ENCODE measurements at regions not wholly inside any gene's neighbourhood (a gene's known extent, or its start where the extent isn't known, plus 50 kb on each side); places are given as distances from the start of the nearest gene placed in this dataset.
A peak's percentile ranks its signal among the peaks of the same experiment; 100 is the strongest.
"Not testable (repeated sequence)": the region's sequence is repeated elsewhere in the genome, so short reads cannot be mapped to it uniquely, and the experiment has no call there.

DNA sequence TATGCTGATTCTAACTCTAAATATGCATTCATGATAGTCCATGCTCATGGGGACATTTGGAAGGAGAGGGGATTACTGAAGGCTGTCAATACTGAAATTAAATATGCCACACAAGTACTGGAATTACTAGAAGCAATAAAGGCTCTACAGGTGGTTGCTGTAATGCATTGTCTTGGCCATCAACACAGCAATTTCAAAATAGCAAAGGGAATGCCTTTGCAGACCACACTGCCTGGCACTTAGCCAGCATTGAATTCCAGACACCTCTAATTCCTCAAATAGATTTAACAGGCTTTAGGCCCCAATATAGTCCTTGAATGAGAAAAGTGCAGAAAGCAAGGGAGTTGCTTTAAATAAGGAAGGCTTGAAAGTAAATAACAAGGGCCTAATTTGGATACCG, 115.8 kb upstream of the PLCL2 start:
- peak; percentile 84 to 87 for DNase-seq (ENCODE audit: low read depth in 1 of 2, low spot score in 1 of 2)
- Histone ChIP-seq H3K27me3 (no peaks in the 10 kb centered on the region), H3K9me3 (ENCODE audit: low read depth) (no peaks in the 10 kb centered on the region), H3K4me3 (no peak overlapping the region), H3K36me3 (no peaks in the 10 kb centered on the region), H3K27ac (peak overlapping the region; percentile 96), H3K4me1 (ENCODE audit: low read depth) (peaks cover 73% of the 10 kb centered on the region)
- TF ChIP-seq, protein P1, sequence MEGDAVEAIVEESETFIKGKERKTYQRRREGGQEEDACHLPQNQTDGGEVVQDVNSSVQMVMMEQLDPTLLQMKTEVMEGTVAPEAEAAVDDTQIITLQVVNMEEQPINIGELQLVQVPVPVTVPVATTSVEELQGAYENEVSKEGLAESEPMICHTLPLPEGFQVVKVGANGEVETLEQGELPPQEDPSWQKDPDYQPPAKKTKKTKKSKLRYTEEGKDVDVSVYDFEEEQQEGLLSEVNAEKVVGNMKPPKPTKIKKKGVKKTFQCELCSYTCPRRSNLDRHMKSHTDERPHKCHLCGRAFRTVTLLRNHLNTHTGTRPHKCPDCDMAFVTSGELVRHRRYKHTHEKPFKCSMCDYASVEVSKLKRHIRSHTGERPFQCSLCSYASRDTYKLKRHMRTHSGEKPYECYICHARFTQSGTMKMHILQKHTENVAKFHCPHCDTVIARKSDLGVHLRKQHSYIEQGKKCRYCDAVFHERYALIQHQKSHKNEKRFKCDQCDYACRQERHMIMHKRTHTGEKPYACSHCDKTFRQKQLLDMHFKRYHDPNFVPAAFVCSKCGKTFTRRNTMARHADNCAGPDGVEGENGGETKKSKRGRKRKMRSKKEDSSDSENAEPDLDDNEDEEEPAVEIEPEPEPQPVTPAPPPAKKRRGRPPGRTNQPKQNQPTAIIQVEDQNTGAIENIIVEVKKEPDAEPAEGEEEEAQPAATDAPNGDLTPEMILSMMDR (IDR thresholded peaks at IDR 0.05; ENCODE audit: low read depth, low read length), result no peak

DNA sequence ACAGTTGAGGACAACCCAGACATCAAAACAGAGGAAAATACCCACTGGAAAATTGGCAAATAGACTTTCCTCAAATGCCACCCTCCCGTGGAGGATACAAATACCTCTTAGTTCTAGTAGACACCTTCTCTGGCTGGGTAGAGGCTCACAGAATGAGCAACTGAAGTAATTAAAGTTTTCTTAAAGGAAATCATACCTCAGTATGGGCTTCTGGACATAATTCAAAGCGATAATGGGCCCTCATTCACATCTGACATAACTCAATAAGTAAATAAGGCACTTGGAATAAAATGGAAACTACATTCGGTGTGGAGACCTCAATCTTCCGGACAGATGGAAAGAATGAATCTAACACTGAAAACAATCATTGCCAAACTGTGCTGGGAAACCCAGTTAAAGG, 115.2 kb upstream of the PLCL2 start:
- TF ChIP-seq, protein P1 (IDR thresholded peaks at IDR 0.05; ENCODE audit: low read depth, low read length), result no peak
- Histone ChIP-seq H3K4me3 (no peak overlapping the region), H3K4me1 (ENCODE audit: low read depth) (peaks cover 71% of the 10 kb centered on the region), H3K36me3 (no peaks in the 10 kb centered on the region), H3K27ac (peak overlapping the region; percentile 96), H3K27me3 (no peaks in the 10 kb centered on the region), H3K9me3 (ENCODE audit: low read depth) (no peaks in the 10 kb centered on the region)
- no peak for DNase-seq (ENCODE audit: low read depth in 1 of 2, low spot score in 1 of 2)

DNA sequence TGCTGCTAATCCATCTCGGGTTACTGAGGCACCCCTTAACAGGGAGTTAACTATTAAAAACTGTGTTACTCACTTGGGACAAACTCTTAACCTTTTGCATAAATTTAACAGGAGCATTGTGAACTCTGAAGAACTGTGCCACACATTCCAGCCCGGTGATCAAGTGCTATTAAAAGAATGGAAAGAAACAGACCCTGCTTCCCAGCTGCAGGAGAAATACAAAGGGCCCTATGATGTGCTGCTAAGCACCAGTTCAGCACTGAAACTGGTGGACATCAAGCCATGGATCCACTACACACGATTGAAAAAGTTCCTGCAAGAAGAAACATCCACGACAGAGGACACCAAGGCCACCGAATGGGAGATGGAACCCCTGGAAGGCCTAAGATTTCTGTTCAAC, 114.7 kb upstream of the PLCL2 start:
- no peaks in the 10 kb centered on the region for H3K9me3 ChIP-seq (ENCODE audit: low read depth)
- no peaks in the 10 kb centered on the region for H3K27me3 ChIP-seq
- peak overlapping the region; percentile 96 for H3K27ac ChIP-seq
- H3K4me3 ChIP-seq, result no peak overlapping the region
- H3K4me1 ChIP-seq (ENCODE audit: low read depth), result peaks cover 68% of the 10 kb centered on the region
- TF ChIP-seq, protein P1 (IDR thresholded peaks at IDR 0.05; ENCODE audit: low read depth, low read length), result no peak
- no peaks in the 10 kb centered on the region for H3K36me3 ChIP-seq
- DNase-seq (ENCODE audit: low read depth in 1 of 2, low spot score in 1 of 2), result peak; percentile 7 to 68

DNA sequence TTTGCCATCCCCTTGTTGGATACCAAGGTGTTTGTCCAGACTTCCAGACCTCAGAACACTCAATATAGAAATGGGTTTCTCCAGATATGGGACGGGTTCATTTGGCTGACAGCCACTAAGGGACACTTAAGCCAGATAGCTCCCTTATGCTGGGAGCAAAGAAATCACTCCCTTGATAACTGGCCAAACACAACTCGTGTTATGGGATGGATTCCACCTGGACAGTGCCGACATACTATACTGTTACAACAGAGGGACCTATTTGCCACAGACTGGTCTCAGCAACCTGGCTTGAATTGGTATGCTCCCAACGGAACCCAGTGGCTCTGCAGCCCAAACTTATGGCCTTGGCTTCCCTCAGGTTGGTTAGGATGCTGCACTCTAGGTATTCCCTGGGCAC, 114.0 kb upstream of the PLCL2 start:
- H3K4me3 ChIP-seq, result no peak overlapping the region
- peaks cover 72% of the 10 kb centered on the region for H3K4me1 ChIP-seq (ENCODE audit: low read depth)
- H3K9me3 ChIP-seq (ENCODE audit: low read depth), result no peaks in the 10 kb centered on the region
- peak in 1 of 2 donors; percentile 49 for DNase-seq (ENCODE audit: low read depth in 1 of 2, low spot score in 1 of 2)
- peak overlapping the region; percentile 96 for H3K27ac ChIP-seq
- TF ChIP-seq, protein P1 (IDR thresholded peaks at IDR 0.05; ENCODE audit: low read depth, low read length), result no peak
- H3K36me3 ChIP-seq, result no peaks in the 10 kb centered on the region
- no peaks in the 10 kb centered on the region for H3K27me3 ChIP-seq

DNA sequence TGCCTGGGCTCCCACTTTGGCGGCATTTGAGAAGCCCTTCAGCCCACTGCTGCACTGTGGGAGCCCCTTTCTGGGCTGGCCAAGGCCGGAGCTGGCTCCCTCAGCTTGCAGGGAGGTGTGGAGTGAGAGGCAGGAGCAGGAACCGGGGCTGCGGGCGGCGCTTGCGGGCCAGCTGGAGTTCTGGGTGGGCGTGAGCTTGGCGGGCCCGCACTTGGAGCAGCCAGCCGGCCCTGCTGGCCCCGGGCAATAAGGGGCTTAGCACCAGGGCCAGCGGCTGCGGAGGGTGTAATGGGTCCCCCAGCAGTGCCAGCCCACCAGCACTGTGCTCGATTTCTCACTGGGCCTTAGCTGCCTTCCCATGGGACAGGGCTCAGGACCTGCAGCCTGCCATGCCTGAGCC, 111.2 kb upstream of the PLCL2 start:
- H3K27ac ChIP-seq, result peak overlapping the region; percentile 96
- H3K27me3 ChIP-seq; H3K9me3 ChIP-seq (ENCODE audit: low read depth); H3K36me3 ChIP-seq; DNase-seq (ENCODE audit: low read depth in 1 of 2, low spot score in 1 of 2); H3K4me3 ChIP-seq: not testable (repeated sequence)
- peaks cover 54% of the 10 kb centered on the region for H3K4me1 ChIP-seq (ENCODE audit: low read depth)

DNA sequence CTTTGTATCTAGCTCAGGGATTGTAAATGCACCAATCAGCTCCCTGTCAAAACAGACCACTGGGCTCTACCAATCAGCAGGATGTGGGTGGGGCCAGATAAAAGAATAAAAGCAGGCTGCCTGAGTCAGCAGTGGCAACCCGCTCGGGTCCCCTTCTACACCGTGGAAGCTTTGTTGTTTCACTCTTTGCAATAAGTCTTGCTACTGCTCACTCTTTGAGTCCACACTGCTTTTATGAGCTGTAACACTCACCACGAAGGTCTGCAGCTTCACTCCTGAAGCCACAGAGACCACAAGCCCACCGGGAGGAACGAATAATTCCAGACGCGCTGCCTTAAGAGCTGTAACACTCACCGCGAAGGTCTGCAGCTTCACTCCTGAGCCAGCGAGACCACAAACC, 110.2 kb upstream of the PLCL2 start:
- not testable (repeated sequence) for H3K9me3 ChIP-seq (ENCODE audit: low read depth); DNase-seq (ENCODE audit: low read depth in 1 of 2, low spot score in 1 of 2); H3K27me3 ChIP-seq; H3K36me3 ChIP-seq; H3K27ac ChIP-seq; H3K4me3 ChIP-seq
- H3K4me1 ChIP-seq (ENCODE audit: low read depth), result peaks cover 44% of the 10 kb centered on the region

DNA sequence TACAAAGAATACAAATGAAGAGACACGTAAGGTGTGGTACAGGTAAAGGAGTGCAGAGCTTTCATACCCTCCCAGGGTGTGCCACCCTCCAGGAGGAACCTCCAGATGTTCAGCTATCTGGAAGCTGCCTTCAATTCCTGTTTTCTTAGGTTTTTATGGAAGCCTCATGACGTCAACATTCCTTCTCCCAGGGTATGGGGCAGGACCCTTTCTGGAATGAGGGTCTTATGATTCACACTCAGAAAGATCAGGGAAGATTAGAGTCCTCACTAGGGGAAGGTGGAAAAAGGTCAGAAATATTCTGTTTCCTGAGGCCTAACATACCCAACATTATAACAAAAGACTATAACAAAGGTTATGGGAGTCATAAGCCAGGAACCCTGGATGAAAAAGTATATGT, 99.8 kb upstream of the PLCL2 start:
- no peaks in the 10 kb centered on the region for H3K36me3 ChIP-seq
- DNase-seq (ENCODE audit: low read depth in 1 of 2, low spot score in 1 of 2), result no peak
- H3K27me3 ChIP-seq, result no peaks in the 10 kb centered on the region
- TF ChIP-seq, protein P1 (IDR thresholded peaks at IDR 0.05; ENCODE audit: low read depth, low read length), result no peak
- no peak overlapping the region for H3K27ac ChIP-seq
- H3K9me3 ChIP-seq (ENCODE audit: low read depth), result no peaks in the 10 kb centered on the region
- no peaks in the 10 kb centered on the region for H3K4me1 ChIP-seq (ENCODE audit: low read depth)
- H3K4me3 ChIP-seq, result no peak overlapping the region
